ENCODE measurements at regions not wholly inside any gene's neighbourhood (a gene's known extent, or its start where the extent isn't known, plus 50 kb on each side); places are given as distances from the start of the nearest gene placed in this dataset.
"Not testable (repeated sequence)": the region's sequence is repeated elsewhere in the genome, so short reads cannot be mapped to it uniquely, and the experiment has no call there.

DNA sequence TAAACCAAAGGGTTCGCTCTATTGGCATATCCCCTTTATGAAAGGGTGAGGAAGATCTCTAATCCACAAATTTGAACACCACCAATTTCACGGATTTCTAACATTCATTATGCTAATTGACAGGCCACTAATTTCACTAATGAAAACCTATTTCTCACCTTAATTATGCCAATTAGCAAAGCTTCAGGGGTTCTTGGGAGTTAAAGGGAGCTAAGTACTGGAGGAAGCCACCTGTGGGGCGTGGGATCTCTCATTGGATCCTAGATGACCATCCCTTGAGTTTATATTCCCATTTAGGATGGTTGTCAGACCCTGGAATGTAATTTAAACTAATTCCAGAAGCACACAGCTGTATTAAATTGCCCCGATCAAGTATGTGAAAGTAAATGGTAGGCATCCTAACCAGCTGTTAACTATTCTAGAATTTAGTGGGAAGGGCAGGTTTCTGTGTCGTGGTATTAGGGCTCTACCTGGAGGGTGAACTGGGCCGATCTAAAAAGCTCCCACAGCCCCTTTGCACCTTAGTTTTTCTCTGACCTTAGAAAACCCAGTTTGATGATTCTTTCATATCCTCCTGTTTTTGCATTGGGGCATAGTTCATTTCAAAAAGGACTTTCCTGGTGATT lies 77.1 kb downstream of the C9orf152 start:
- H3K27ac Mint-ChIP-seq: peak overlapping the region in 1 of 3 donors; percentile 37
- H3K4me3 ChIP-seq (ENCODE audit: low read depth, low read length): no peak overlapping the region
- ATAC-seq (ENCODE audit: low read depth in 2 of 2): no peak

DNA sequence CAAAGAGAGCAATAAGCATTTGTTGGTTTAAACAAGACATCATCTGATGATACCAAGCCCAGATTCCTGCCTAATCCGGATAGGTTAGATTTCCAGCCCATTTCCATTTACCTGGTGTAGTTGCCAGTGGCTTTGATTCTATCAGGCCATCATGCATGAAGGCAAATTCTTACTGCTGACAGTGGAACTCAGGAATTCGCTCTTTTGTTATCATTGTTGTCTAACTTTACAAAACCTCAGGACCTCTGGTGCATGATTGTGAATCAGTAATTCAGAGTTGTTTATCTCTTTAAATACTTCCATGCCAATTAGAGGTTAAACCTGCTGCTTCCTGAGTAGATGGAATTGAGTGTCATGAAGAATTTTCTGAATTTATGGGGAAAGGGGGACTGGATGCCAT lies 76.5 kb downstream of the C9orf152 start:
- Histone ChIP-seq H3K36me3 (ENCODE audit: control insufficient read depth, insufficient read depth, low read length) (peaks cover 11% of the 10 kb centered on the region), H3K9me3 (ENCODE audit: control insufficient read depth in 2 of 2, low read length in 2 of 2) (no peaks in the 10 kb centered on the region), H3K4me1 (ENCODE audit: control insufficient read depth, insufficient read depth, low read length, poor library complexity, severe bottlenecking) (no peaks in the 10 kb centered on the region), H3K27ac (ENCODE audit: insufficient read depth, low read length, poor library complexity, severe bottlenecking) (no peak overlapping the region), H3K27me3 (ENCODE audit: control insufficient read depth, insufficient read depth, low read length) (no peaks in the 10 kb centered on the region), H3K4me3 (ENCODE audit: low read depth, low read length) (no peak overlapping the region)
- DNase-seq (no peak), ATAC-seq (ENCODE audit: low read depth in 2 of 2) (no peak)
- H3K4me3 Mint-ChIP-seq: no peak overlapping the region
- H3K9me3 Mint-ChIP-seq: no peaks in the 10 kb centered on the region
- peaks cover 20 to 43% (median 26%) of the 10 kb centered on the region in 4 donors for H3K4me1 Mint-ChIP-seq
- H3K27ac Mint-ChIP-seq: no peak overlapping the region
- H3K27me3 Mint-ChIP-seq: no peaks in the 10 kb centered on the region
- H3K36me3 Mint-ChIP-seq: peaks cover 28% of the 10 kb centered on the region

More for the DNA sequence above, 77.1 kb downstream of the C9orf152 start:
- H3K27me3 ChIP-seq (ENCODE audit: control insufficient read depth, insufficient read depth, low read length): no peaks in the 10 kb centered on the region
- Mint-ChIP-seq H3K4me3 (no peak overlapping the region), H3K27me3 (no peaks in the 10 kb centered on the region), H3K4me1 (peaks cover 24 to 46% (median 30%) of the 10 kb centered on the region in 4 donors), H3K36me3 (peaks cover 22% of the 10 kb centered on the region), H3K9me3 (no peaks in the 10 kb centered on the region)
- no peak for DNase-seq
- H3K27ac ChIP-seq (ENCODE audit: insufficient read depth, low read length, poor library complexity, severe bottlenecking): no peak overlapping the region
- no peaks in the 10 kb centered on the region for H3K9me3 ChIP-seq (ENCODE audit: control insufficient read depth in 2 of 2, low read length in 2 of 2)
- no peaks in the 10 kb centered on the region for H3K4me1 ChIP-seq (ENCODE audit: control insufficient read depth, insufficient read depth, low read length, poor library complexity, severe bottlenecking)
- peaks cover 5% of the 10 kb centered on the region for H3K36me3 ChIP-seq (ENCODE audit: control insufficient read depth, insufficient read depth, low read length)

GRCh38 chr9:110132531-110132930 lies 75.4 kb downstream of the C9orf152 start:
- H3K27ac Mint-ChIP-seq; DNase-seq; H3K4me3 Mint-ChIP-seq; H3K27me3 ChIP-seq (ENCODE audit: control insufficient read depth, insufficient read depth, low read length); H3K4me1 ChIP-seq (ENCODE audit: control insufficient read depth, insufficient read depth, low read length, poor library complexity, severe bottlenecking); H3K9me3 ChIP-seq (ENCODE audit: control insufficient read depth in 2 of 2, low read length in 2 of 2); H3K4me3 ChIP-seq (ENCODE audit: low read depth, low read length); H3K9me3 Mint-ChIP-seq; ATAC-seq (ENCODE audit: low read depth in 2 of 2); H3K27ac ChIP-seq (ENCODE audit: insufficient read depth, low read length, poor library complexity, severe bottlenecking); H3K27me3 Mint-ChIP-seq: not testable (repeated sequence)
- Mint-ChIP-seq H3K4me1 (peaks cover 14 to 37% (median 23%) of the 10 kb centered on the region in 4 donors), H3K36me3 (peaks cover 37% of the 10 kb centered on the region)
- H3K36me3 ChIP-seq (ENCODE audit: control insufficient read depth, insufficient read depth, low read length): peaks cover 22% of the 10 kb centered on the region

GRCh38 chr9:110133059-110133458 lies 74.9 kb downstream of the C9orf152 start:
- no peaks in the 10 kb centered on the region for H3K9me3 Mint-ChIP-seq
- Histone ChIP-seq H3K4me1 (ENCODE audit: control insufficient read depth, insufficient read depth, low read length, poor library complexity, severe bottlenecking) (no peaks in the 10 kb centered on the region), H3K4me3 (ENCODE audit: low read depth, low read length) (no peak overlapping the region), H3K27me3 (ENCODE audit: control insufficient read depth, insufficient read depth, low read length) (no peaks in the 10 kb centered on the region), H3K36me3 (ENCODE audit: control insufficient read depth, insufficient read depth, low read length) (peaks cover 27% of the 10 kb centered on the region), H3K27ac (ENCODE audit: insufficient read depth, low read length, poor library complexity, severe bottlenecking) (no peak overlapping the region), H3K9me3 (ENCODE audit: control insufficient read depth in 2 of 2, low read length in 2 of 2) (no peaks in the 10 kb centered on the region)
- H3K4me3 Mint-ChIP-seq: no peak overlapping the region
- peaks cover 14 to 33% (median 22%) of the 10 kb centered on the region in 4 donors for H3K4me1 Mint-ChIP-seq
- peak overlapping the region in 1 of 3 donors; percentile 31 for H3K27ac Mint-ChIP-seq
- no peak for ATAC-seq (ENCODE audit: low read depth in 2 of 2)
- H3K27me3 Mint-ChIP-seq: no peaks in the 10 kb centered on the region
- peaks cover 40% of the 10 kb centered on the region for H3K36me3 Mint-ChIP-seq
- no peak for DNase-seq

GRCh38 chr9:110133608-110134210 lies 74.2 kb downstream of the C9orf152 start:
- peaks cover 14 to 29% (median 20%) of the 10 kb centered on the region in 4 donors for H3K4me1 Mint-ChIP-seq

GRCh38 chr9:110135846-110136245 lies 72.1 kb downstream of the C9orf152 start:
- no peak overlapping the region for H3K27ac ChIP-seq (ENCODE audit: insufficient read depth, low read length, poor library complexity, severe bottlenecking)
- peaks cover 37% of the 10 kb centered on the region for H3K36me3 ChIP-seq (ENCODE audit: control insufficient read depth, insufficient read depth, low read length)
- H3K4me1 ChIP-seq (ENCODE audit: control insufficient read depth, insufficient read depth, low read length, poor library complexity, severe bottlenecking): no peaks in the 10 kb centered on the region
- no peaks in the 10 kb centered on the region for H3K9me3 ChIP-seq (ENCODE audit: control insufficient read depth in 2 of 2, low read length in 2 of 2)
- Mint-ChIP-seq H3K4me1 (peaks cover 10 to 19% (median 15%) of the 10 kb centered on the region in 4 donors), H3K36me3 (peaks cover 55% of the 10 kb centered on the region), H3K4me3 (no peak overlapping the region), H3K9me3 (no peaks in the 10 kb centered on the region), H3K27me3 (no peaks in the 10 kb centered on the region), H3K27ac (no peak overlapping the region)
- H3K4me3 ChIP-seq (ENCODE audit: low read depth, low read length): no peak overlapping the region
- ATAC-seq (ENCODE audit: low read depth in 2 of 2) (no peak), DNase-seq (no peak)
- H3K27me3 ChIP-seq (ENCODE audit: control insufficient read depth, insufficient read depth, low read length): no peaks in the 10 kb centered on the region

More at GRCh38 chr9:110133608-110134210, 74.2 kb downstream of the C9orf152 start:
- Mint-ChIP-seq H3K36me3 (peaks cover 41% of the 10 kb centered on the region), H3K27ac (peak overlapping the region in 1 of 3 donors; percentile 31), H3K27me3 (no peaks in the 10 kb centered on the region), H3K9me3 (no peaks in the 10 kb centered on the region), H3K4me3 (no peak overlapping the region)
- ATAC-seq (ENCODE audit: low read depth in 2 of 2) (no peak), DNase-seq (no peak)
- H3K27ac ChIP-seq (ENCODE audit: insufficient read depth, low read length, poor library complexity, severe bottlenecking): no peak overlapping the region
- peaks cover 33% of the 10 kb centered on the region for H3K36me3 ChIP-seq (ENCODE audit: control insufficient read depth, insufficient read depth, low read length)
- no peaks in the 10 kb centered on the region for H3K4me1 ChIP-seq (ENCODE audit: control insufficient read depth, insufficient read depth, low read length, poor library complexity, severe bottlenecking)
- no peaks in the 10 kb centered on the region for H3K27me3 ChIP-seq (ENCODE audit: control insufficient read depth, insufficient read depth, low read length)
- H3K9me3 ChIP-seq (ENCODE audit: control insufficient read depth in 2 of 2, low read length in 2 of 2): no peaks in the 10 kb centered on the region
- H3K4me3 ChIP-seq (ENCODE audit: low read depth, low read length): no peak overlapping the region

- Histone ChIP-seq H3K4me1 (ENCODE audit: control insufficient read depth, insufficient read depth, low read length, poor library complexity, severe bottlenecking) (no peaks in the 10 kb centered on the region), H3K27ac (ENCODE audit: insufficient read depth, low read length, poor library complexity, severe bottlenecking) (no peak overlapping the region), H3K27me3 (ENCODE audit: control insufficient read depth, insufficient read depth, low read length) (no peaks in the 10 kb centered on the region), H3K4me3 (ENCODE audit: low read depth, low read length) (no peak overlapping the region), H3K36me3 (ENCODE audit: control insufficient read depth, insufficient read depth, low read length) (peaks cover 41% of the 10 kb centered on the region), H3K9me3 (ENCODE audit: control insufficient read depth in 2 of 2, low read length in 2 of 2) (no peaks in the 10 kb centered on the region)
- Mint-ChIP-seq H3K4me3 (no peak overlapping the region), H3K27ac (peak overlapping the region in 1 of 3 donors; percentile 47), H3K9me3 (no peaks in the 10 kb centered on the region), H3K36me3 (peaks cover 53% of the 10 kb centered on the region), H3K27me3 (no peaks in the 10 kb centered on the region), H3K4me1 (peaks cover 10 to 29% (median 16%) of the 10 kb centered on the region in 4 donors)
- DNase-seq: no peak
- ATAC-seq (ENCODE audit: low read depth in 2 of 2): no peak
These were observed 71.2 kb downstream of the C9orf152 start for GRCh38 chr9:110136802-110137201.

DNA sequence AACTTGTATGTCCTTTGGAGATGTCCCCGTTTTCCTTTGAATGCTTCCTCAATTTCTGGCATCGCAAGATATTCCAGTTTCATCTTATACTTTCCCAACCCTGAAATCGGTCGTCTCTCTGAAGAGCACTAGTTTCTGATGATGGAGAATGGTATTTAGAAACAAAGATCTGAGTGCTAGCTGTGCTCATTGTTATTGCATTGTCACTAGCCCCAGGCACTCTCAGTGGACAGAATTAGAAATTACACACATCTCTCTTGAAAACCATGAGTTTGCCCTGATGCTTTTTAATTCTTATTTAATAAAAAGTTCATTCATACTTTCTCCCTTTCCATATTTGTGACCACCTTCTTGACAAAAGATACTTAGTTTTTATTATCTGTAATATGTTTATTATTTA lies 67.7 kb downstream of the C9orf152 start:
- no peak overlapping the region for H3K27ac Mint-ChIP-seq
- DNase-seq (no peak), ATAC-seq (ENCODE audit: low read depth in 2 of 2) (no peak)
- Histone ChIP-seq H3K27ac (ENCODE audit: insufficient read depth, low read length, poor library complexity, severe bottlenecking) (no peak overlapping the region), H3K4me1 (ENCODE audit: control insufficient read depth, insufficient read depth, low read length, poor library complexity, severe bottlenecking) (peaks cover 26% of the 10 kb centered on the region), H3K9me3 (ENCODE audit: control insufficient read depth in 2 of 2, low read length in 2 of 2) (no peaks in the 10 kb centered on the region), H3K27me3 (ENCODE audit: control insufficient read depth, insufficient read depth, low read length) (no peaks in the 10 kb centered on the region), H3K4me3 (ENCODE audit: low read depth, low read length) (no peak overlapping the region), H3K36me3 (ENCODE audit: control insufficient read depth, insufficient read depth, low read length) (peaks cover 38% of the 10 kb centered on the region)
- H3K27me3 Mint-ChIP-seq: no peaks in the 10 kb centered on the region
- H3K9me3 Mint-ChIP-seq: peaks cover 0 to 3% (median 0%) of the 10 kb centered on the region in 7 donors
- H3K4me3 Mint-ChIP-seq: no peak overlapping the region
- peaks cover 53% of the 10 kb centered on the region for H3K36me3 Mint-ChIP-seq
- peaks cover 10 to 48% (median 36%) of the 10 kb centered on the region in 4 donors for H3K4me1 Mint-ChIP-seq
